K562 (cell line): ENCODE measurements at regions not wholly inside any gene's neighbourhood (a gene's known extent, or its start where the extent isn't known, plus 50 kb on each side); places are given as distances from the start of the nearest gene placed in this dataset.
"Not testable (repeated sequence)": the region's sequence is repeated elsewhere in the genome, so short reads cannot be mapped to it uniquely, and the experiment has no call there.

Experiments used
- ATAC-seq: fragments of 200-7000 bp; cut with Tn5 transposase; 3 replicates; pipeline ENCODE4 v1.9.1; 2020; ENCODE audit warnings: moderate library complexity
- BruUV-seq: library from RNA; stranded (reverse); fragments of 400-500 nt; replicated peaks from 2 replicates; lab custom pipeline; 2021; lab: Mats Ljungman, UMichigan
- CTCF ChIA-PET: fragments of 300-600 bp; formaldehyde crosslinking; extraction: SDS; loops from one replicate; lab custom pipeline; 2021; ENCODE audit warnings: low intra/inter-chr PET ratio; lab: Yijun Ruan, JAX
- POLR2A ChIA-PET: fragments of 300-600, 350-650 bp; sonication (Branson Sonifier 250); formaldehyde crosslinking; extraction: SDS; loops from one replicate; lab custom pipeline; 2021; ENCODE audit warnings: antibody characterized with exemption, inconsistent platforms; lab: Yijun Ruan, JAX
- DNase-seq, 4 experiments: peaks; one replicate each; pipeline versions ENCODE4 v3.0.0 to v3.0.0-alpha.2; 2011 to 2018; ENCODE audit warnings: low spot score in 3 of 4, mixed read lengths in 3 of 4; ENCODE audit errors: extremely low read depth in 1 of 4
- FAIRE-seq: peaks from 2 replicates; lab custom pipeline; 2011; peaks lifted over from hg19 to GRCh38; lab: Jason Lieb, UNC
- H2AFZ ChIP-seq: 2 replicates; pipeline ENCODE4 v1.6.0; 2011; ENCODE audit warnings: low read depth, low read length, control low read depth, inconsistent platforms
- H3K27ac ChIP-seq: fragments of 200-600 bp; 3 replicates; pipeline ENCODE4 v1.8.0; 2011; ENCODE audit warnings: low read depth, mild to moderate bottlenecking, control low read depth, inconsistent platforms, low read length, moderate library complexity, mixed read lengths; ENCODE audit errors: extremely low read depth
- H3K27me3 ChIP-seq, 2 experiments: fragments of 300-600 bp in 1 of 2; 2 replicates in 1 of 2; 3 replicates in 1 of 2; pipeline versions ENCODE4 v1.6.0 to v1.8.0; 2011; ENCODE audit warnings: inconsistent platforms in 2 of 2, low read length in 2 of 2, mild to moderate bottlenecking in 1 of 2, mixed read lengths in 1 of 2, moderate library complexity in 1 of 2; ENCODE audit not compliant: control insufficient read depth in 2 of 2, insufficient read depth in 2 of 2
- H3K36me3 ChIP-seq: fragments of 300-600 bp; 3 replicates; pipeline ENCODE4 v1.8.0; 2011; ENCODE audit warnings: mild to moderate bottlenecking, low read length, inconsistent platforms; ENCODE audit not compliant: control insufficient read depth, insufficient read depth
- H3K4me1 ChIP-seq, 2 experiments: fragments of 200-600 bp in 1 of 2; replicated peaks in 1 of 2; 2 replicates in 1 of 2; 3 replicates in 1 of 2; pipeline versions ENCODE4 v1.5.1 to v1.8.0; 2011; ENCODE audit warnings: inconsistent platforms in 2 of 2, low read length in 2 of 2, mild to moderate bottlenecking in 1 of 2, mixed read lengths in 1 of 2, moderate library complexity in 1 of 2; ENCODE audit not compliant: control insufficient read depth in 2 of 2, insufficient read depth in 2 of 2
- H3K4me2 ChIP-seq: 2 replicates; pipeline ENCODE4 v1.6.1; 2011; ENCODE audit warnings: low read length, control low read depth, inconsistent platforms, mixed read lengths; ENCODE audit not compliant: insufficient read depth
- H3K4me3 ChIP-seq: fragments of 200-600 bp; sonication (generic), shearing (Covaris generic); 2 replicates; pipeline ENCODE4 v1.5.1; 2016; ENCODE audit warnings: control low read depth, inconsistent platforms
- H3K79me2 ChIP-seq: fragments of 200-600 bp; 3 replicates; pipeline ENCODE4 v1.8.0; 2011; ENCODE audit warnings: low read length, inconsistent platforms; ENCODE audit not compliant: control insufficient read depth, insufficient read depth
- H3K9ac ChIP-seq, 2 experiments: 2 replicates each; pipeline versions ENCODE4 v1.6.0 to v1.6.1; 2011; ENCODE audit warnings: low read depth in 2 of 2, low read length in 2 of 2, control low read depth in 1 of 2, inconsistent platforms in 1 of 2, mild to moderate bottlenecking in 1 of 2, mixed read lengths in 1 of 2; ENCODE audit not compliant: insufficient read depth in 1 of 2
- H3K9me1 ChIP-seq: one replicate; pipeline ENCODE4 v1.6.0; 2011; ENCODE audit warnings: inconsistent platforms, mild to moderate bottlenecking, low read length, moderate library complexity; ENCODE audit not compliant: control insufficient read depth, insufficient read depth
- H3K9me3 ChIP-seq: replicated peaks from 2 replicates; pipeline ENCODE4 v1.5.1; 2011; ENCODE audit warnings: low read depth, low read length, inconsistent platforms; ENCODE audit not compliant: control insufficient read depth, insufficient read depth
- H4K20me1 ChIP-seq: replicated peaks from 2 replicates; pipeline ENCODE4 v1.6.1; 2011; ENCODE audit warnings: low read length, inconsistent platforms, mixed read lengths; ENCODE audit not compliant: control insufficient read depth, insufficient read depth
- WGBS: fragments of 100-300 bp; shearing (Covaris generic); methylation state at CpG from one replicate; pipeline ENCODE4 v1.1.6; 2016; ENCODE audit warnings: low coverage, mixed read lengths; ENCODE audit not compliant: insufficient coverage; ENCODE audit errors: missing lambda C conversion rate; 5-methylcytosine and 5-hydroxymethylcytosine counted together
- in situ Hi-C: fragments of 300-500 bp; cut with MboI; formaldehyde crosslinking; loops from 4 replicates; pipeline ENCODE4 v1.15.0; 2018; ENCODE audit warnings: inconsistent platforms, mixed read lengths
- intact Hi-C: fragments of 100-400 bp; cut with micrococcal nuclease; formaldehyde crosslinking; loops from 2 replicates; pipeline ENCODE4 v1.14.2; 2022

GRCh38 chr21:6106686-6107567 is 4414.5 kb upstream of the TPTE start:
- H3K9me1 ChIP-seq, in situ Hi-C loops, H3K4me2 ChIP-seq, H3K27ac ChIP-seq, BruUV-seq, intact Hi-C loops, H4K20me1 ChIP-seq, POLR2A ChIA-PET, H3K36me3 ChIP-seq, H3K4me3 ChIP-seq, H2AFZ ChIP-seq, DNase-seq, H3K9me3 ChIP-seq, ATAC-seq, FAIRE-seq, H3K4me1 ChIP-seq, CTCF ChIA-PET, H3K79me2 ChIP-seq, H3K9ac ChIP-seq, H3K27me3 ChIP-seq: not testable (repeated sequence)
- 0% methylated on average over 6 of the region's 26 CpGs for WGBS

DNA sequence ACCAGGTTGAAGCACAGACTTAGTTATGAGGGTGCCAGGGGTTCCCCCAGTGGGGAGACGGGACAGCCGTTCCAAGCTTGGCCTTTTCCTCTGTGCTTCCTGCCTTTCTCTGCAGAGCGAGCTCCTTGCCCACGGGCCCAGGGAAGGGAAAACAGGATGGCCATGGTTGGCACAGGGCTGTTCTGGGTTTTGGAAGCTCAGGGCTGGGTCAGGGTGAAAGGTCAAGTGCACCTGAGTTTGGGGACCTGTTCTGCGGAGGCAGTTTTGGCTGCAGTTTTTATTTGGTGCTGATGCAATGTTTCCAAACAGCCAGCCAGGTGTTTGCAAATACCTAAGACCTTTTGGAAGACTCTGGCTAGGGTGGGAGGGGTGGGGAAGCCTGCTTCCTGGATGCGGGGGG is 4412.5 kb upstream of the TPTE start:
- BruUV-seq, H3K36me3 ChIP-seq, FAIRE-seq, H3K4me2 ChIP-seq, H3K9ac ChIP-seq, in situ Hi-C loops, intact Hi-C loops, H3K9me1 ChIP-seq, H3K9me3 ChIP-seq, DNase-seq, H4K20me1 ChIP-seq, CTCF ChIA-PET, H3K27ac ChIP-seq, H3K4me3 ChIP-seq, H3K27me3 ChIP-seq, H2AFZ ChIP-seq, H3K4me1 ChIP-seq, H3K79me2 ChIP-seq, ATAC-seq, POLR2A ChIA-PET: not testable (repeated sequence)
- no CpG with 5 or more reads among the region's 6 CpGs for WGBS

DNA sequence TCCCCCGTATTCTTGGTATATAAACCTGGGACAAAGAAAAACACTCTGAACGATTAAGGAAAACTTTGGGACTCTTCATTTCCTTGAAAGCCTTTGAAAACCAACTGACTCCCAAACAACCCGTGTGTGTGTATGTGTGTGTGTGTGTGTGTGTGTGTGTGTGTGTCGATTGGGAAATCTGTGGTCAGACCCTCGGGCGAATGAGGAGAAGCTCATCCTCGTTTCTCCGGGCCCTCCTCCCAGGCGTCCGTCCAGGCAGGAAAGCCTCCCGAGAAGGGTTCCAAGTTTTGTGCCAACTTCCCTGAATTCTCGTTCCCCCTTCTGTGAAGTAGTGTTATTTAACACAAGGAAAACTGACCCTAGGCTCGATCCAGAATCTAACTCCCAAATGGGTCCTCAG is 4411.6 kb upstream of the TPTE start:
- H3K79me2 ChIP-seq, H3K27me3 ChIP-seq, H3K27ac ChIP-seq, H3K9ac ChIP-seq, H3K9me3 ChIP-seq, H3K4me1 ChIP-seq, CTCF ChIA-PET, H3K4me2 ChIP-seq, H2AFZ ChIP-seq, intact Hi-C loops, H3K36me3 ChIP-seq, POLR2A ChIA-PET, in situ Hi-C loops, H3K4me3 ChIP-seq, ATAC-seq, DNase-seq, H4K20me1 ChIP-seq, H3K9me1 ChIP-seq, BruUV-seq, FAIRE-seq: not testable (repeated sequence)
- 20% methylated on average over 1 of the region's 13 CpGs for WGBS
